PC-3 (cell line): ENCODE measurements at regions not wholly inside any gene's neighbourhood (a gene's known extent, or its start where the extent isn't known, plus 50 kb on each side); places are given as distances from the start of the nearest gene placed in this dataset.
A peak's percentile ranks its signal among the peaks of the same experiment; 100 is the strongest.

ENCODE experiments used
- ATAC-seq: fragments of 200-7000 bp; cut with Tn5 transposase; 2 replicates; pipeline ENCODE4 v1.9.1; 2020; ENCODE audit warnings: mild to moderate bottlenecking, moderate library complexity
- BruUV-seq: library from RNA; stranded (reverse); fragments of 400-500 nt; replicated peaks from 2 replicates; lab custom pipeline; 2021; lab: Mats Ljungman, UMichigan
- CTCF ChIA-PET: fragments of 300-600 bp; sonication (Branson Sonifier 250); formaldehyde crosslinking; loops from one replicate; lab custom pipeline; 2022; ENCODE audit warnings: antibody characterized with exemption; lab: Charles Lee
- POLR2A ChIA-PET: fragments of 300-600 bp; sonication (Branson Sonifier 250); formaldehyde crosslinking; loops from one replicate; lab custom pipeline; 2022; ENCODE audit warnings: antibody characterized with exemption; ENCODE audit not compliant: unreplicated experiment; lab: Charles Lee
- DNase-seq: peaks from one replicate; pipeline ENCODE4 v3.0.0-alpha.2; 2015
- H2AFZ ChIP-seq: fragments of 300-600 bp; sonication (generic); 2 replicates; pipeline ENCODE4 v1.6.0; 2016; ENCODE audit warnings: antibody characterized with exemption, low read length
- H3F3A ChIP-seq: fragments of 300-600 bp; sonication (generic); one replicate; pipeline ENCODE4 v1.6.0; 2017; ENCODE audit warnings: antibody characterized with exemption, low read length, control low read depth, mild to moderate bottlenecking; ENCODE audit not compliant: unreplicated experiment
- H3K27ac ChIP-seq: fragments of 300-600 bp; sonication (generic); 2 replicates; pipeline ENCODE4 v1.5.1; 2016; ENCODE audit warnings: mild to moderate bottlenecking, low read length
- H3K27me3 ChIP-seq: fragments of 300-600 bp; sonication (generic); 2 replicates; pipeline ENCODE4 v1.6.1; 2016; ENCODE audit warnings: low read length, mixed read lengths
- H3K36me3 ChIP-seq: fragments of 300-600 bp; sonication (generic); 2 replicates; pipeline ENCODE4 v1.6.1; 2016; ENCODE audit warnings: low read depth, mixed run types, low read length, mixed read lengths
- H3K4me1 ChIP-seq: fragments of 300-600 bp; sonication (generic); 2 replicates; pipeline ENCODE4 v1.5.1; 2016; ENCODE audit warnings: low read length; ENCODE audit not compliant: insufficient read depth
- H3K4me2 ChIP-seq: fragments of 300-600 bp; sonication (generic); 2 replicates; pipeline ENCODE4 v1.6.0; 2016; ENCODE audit warnings: low read length
- H3K4me3 ChIP-seq: fragments of 300-600 bp; sonication (generic); 2 replicates; pipeline ENCODE4 v1.5.1; 2016; ENCODE audit warnings: mild to moderate bottlenecking, low read length, mixed read lengths
- H3K79me2 ChIP-seq: fragments of 300-600 bp; sonication (generic); 2 replicates; pipeline ENCODE4 v1.6.1; 2017; ENCODE audit warnings: low read length, mixed read lengths
- H3K9ac ChIP-seq: fragments of 300-600 bp; sonication (generic); 2 replicates; pipeline ENCODE4 v1.6.0; 2016; ENCODE audit warnings: mild to moderate bottlenecking, low read length
- H3K9me2 ChIP-seq: fragments of 300-600 bp; sonication (generic); replicated peaks from 2 replicates; pipeline ENCODE4 v1.6.1; 2016; ENCODE audit warnings: mixed run types, low read length, mixed read lengths
- H3K9me3 ChIP-seq: fragments of 300-600 bp; sonication (generic); 2 replicates; pipeline ENCODE4 v1.6.1; 2016; ENCODE audit warnings: low read length, mixed read lengths
- H4K20me1 ChIP-seq: fragments of 300-600 bp; sonication (generic); 2 replicates; pipeline ENCODE4 v1.6.1; 2016; ENCODE audit warnings: low read length, mixed read lengths
- EZH2 ChIP-seq: fragments of 300-600 bp; sonication (generic); IDR thresholded peaks from one replicate; pipeline ENCODE4 v1.6.1; 2017; ENCODE audit warnings: antibody characterized with exemption, mild to moderate bottlenecking, low read length; ENCODE audit not compliant: unreplicated experiment
- EZH2phosphoT487 ChIP-seq: fragments of 300-600 bp; sonication (generic); IDR thresholded peaks from 2 replicates; pipeline ENCODE4 v1.6.1; 2018; ENCODE audit warnings: mild to moderate bottlenecking, antibody characterized with exemption, low read length, borderline replicate concordance
- intact Hi-C: fragments of 100-400 bp; cut with micrococcal nuclease; formaldehyde crosslinking; loops from 2 replicates; pipeline ENCODE4 v1.9.0; 2023
- TF ChIP-seq, protein P1 (sequence below): fragments of 300-600 bp; sonication (generic); conservative IDR thresholded peaks from 2 replicates; pipeline ENCODE4 v1.5.1; 2017; ENCODE audit warnings: antibody characterized with exemption, low read depth, mild to moderate bottlenecking, low read length

DNA sequence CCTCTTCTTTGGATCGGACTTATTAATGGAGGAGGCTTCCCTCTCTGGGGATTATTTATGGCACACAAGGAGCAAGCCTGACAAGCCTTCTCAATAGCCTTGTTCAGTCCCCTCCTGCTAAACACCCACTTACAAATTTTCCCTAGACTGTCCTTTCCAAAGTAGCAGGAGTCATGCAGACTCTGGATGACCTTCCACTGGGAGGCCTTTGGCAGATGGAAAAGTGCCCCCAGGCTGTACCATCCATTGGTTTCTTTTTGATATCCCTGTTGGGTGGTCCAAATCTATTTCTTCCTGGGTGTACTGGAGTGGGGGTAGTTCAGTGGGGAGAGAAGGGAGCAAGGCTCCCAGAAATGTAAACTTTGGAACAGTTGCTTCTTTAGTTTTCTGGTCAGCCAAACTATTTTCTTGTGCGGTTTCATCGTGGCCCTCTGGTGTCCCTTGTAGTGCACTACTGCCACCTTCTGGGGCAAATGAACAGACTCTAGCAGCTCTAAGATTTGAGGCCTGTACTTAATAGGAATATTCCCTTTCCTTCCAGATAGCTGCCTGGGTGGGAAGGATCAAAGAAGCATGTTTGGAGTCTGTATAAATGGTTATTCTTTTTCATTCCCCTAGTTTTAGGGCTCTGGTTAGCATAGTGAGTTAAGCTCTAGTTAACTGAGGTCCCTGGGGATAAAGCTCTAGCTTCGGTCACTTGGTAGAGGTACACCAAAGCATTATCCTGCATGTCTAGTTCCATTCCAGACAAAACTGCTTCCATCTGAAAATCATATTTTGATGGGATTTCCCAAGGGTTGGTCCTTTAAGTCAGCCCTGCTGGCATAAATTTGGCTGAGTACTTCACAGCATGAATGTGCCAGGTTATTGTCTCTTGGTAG lies 409.5 kb downstream of the SLC6A15 start:
- Histone ChIP-seq H3K4me3 (0 out of 2 replicates have a peak overlapping the region, but pooled peaks have one; percentile 11), H3K4me2 (peak overlapping the region; percentile 72), H3K79me2 (no peaks in the 10 kb centered on the region), H3K9me2 (no peaks in the 10 kb centered on the region), H3K36me3 (no peaks in the 10 kb centered on the region), H3K9ac (peak overlapping the region; percentile 63), H3K27me3 (no peaks in the 10 kb centered on the region), H3F3A (no peaks in the 10 kb centered on the region), H4K20me1 (no peaks in the 10 kb centered on the region), H3K9me3 (no peaks in the 10 kb centered on the region), H3K4me1 (peaks cover 23% of the 10 kb centered on the region), H2AFZ (peak overlapping the region; percentile 63), H3K27ac (peak overlapping the region; percentile 89)
- POLR2A ChIA-PET = interaction anchor here (0.7 kb wide), 1 partner anchor 1038 kb away, joined by 4 read pairs; no protein-coding TSS in a partner anchor
- DNase-seq (peak; percentile 89), ATAC-seq (peak; percentile 78)
- intact Hi-C loops = loop anchor here (1.0 to 10.0 kb wide), 5 partner anchors 678 to 1817 kb away; partner anchors contain the start of gene TMTC2
- TF ChIP-seq EZH2phosphoT487 = no peak
- TF ChIP-seq, protein P1, sequence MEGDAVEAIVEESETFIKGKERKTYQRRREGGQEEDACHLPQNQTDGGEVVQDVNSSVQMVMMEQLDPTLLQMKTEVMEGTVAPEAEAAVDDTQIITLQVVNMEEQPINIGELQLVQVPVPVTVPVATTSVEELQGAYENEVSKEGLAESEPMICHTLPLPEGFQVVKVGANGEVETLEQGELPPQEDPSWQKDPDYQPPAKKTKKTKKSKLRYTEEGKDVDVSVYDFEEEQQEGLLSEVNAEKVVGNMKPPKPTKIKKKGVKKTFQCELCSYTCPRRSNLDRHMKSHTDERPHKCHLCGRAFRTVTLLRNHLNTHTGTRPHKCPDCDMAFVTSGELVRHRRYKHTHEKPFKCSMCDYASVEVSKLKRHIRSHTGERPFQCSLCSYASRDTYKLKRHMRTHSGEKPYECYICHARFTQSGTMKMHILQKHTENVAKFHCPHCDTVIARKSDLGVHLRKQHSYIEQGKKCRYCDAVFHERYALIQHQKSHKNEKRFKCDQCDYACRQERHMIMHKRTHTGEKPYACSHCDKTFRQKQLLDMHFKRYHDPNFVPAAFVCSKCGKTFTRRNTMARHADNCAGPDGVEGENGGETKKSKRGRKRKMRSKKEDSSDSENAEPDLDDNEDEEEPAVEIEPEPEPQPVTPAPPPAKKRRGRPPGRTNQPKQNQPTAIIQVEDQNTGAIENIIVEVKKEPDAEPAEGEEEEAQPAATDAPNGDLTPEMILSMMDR = peak; percentile 90
- CTCF ChIA-PET = interaction anchor here (0.6 to 1.7 kb wide), 2 partner anchors 1241 to 1817 kb away, joined by 3 to 9 read pairs; partner anchors contain the start of gene TMTC2
- BruUV-seq = TSS peak; percentile 87

DNA sequence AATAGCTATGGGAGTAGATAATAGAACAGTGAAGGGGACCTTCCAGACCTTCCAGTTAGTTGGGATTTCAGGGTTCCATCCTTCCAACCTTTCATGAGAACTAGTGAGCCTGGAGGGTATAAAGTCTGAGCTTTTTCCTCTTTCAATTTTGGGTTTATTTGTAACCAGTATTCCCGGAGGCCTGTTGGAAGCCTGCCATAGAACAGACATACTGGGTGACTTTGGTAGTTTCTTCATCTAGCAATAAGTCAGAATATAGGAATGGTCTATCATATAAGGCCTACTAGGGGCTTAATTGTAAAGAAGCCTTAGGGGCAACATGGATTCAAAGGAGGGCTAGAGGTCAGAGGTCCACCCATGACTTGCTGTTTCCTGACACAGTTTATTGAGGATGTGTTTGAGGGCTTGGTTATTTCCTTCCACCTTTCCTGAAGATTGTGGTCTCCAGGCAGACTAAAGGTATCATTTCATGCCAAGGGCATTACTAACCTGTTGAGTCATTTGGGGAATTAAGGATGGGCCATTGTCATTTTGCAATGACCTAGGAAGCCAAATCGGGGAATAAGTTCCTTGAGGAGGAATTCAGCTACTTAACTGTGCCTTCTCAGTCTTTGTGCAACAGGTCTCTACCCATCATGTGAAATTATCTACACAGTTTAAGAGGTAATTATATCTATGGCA lies 410.3 kb downstream of the SLC6A15 start:
- DNase-seq (peak; percentile 97), ATAC-seq (peak; percentile 84)
- Histone ChIP-seq H3K9me2 (no peaks in the 10 kb centered on the region), H3K9ac (peak overlapping the region; percentile 63), H2AFZ (peak overlapping the region; percentile 63; the same call in 1 of the 2 replicates), H3K9me3 (no peaks in the 10 kb centered on the region), H3K36me3 (no peaks in the 10 kb centered on the region), H3K4me2 (peak overlapping the region; percentile 72), H3K79me2 (no peaks in the 10 kb centered on the region), H3K27ac (peak overlapping the region; percentile 89), H3K27me3 (no peaks in the 10 kb centered on the region), H4K20me1 (no peaks in the 10 kb centered on the region), H3K4me1 (peaks cover 21% of the 10 kb centered on the region), H3K4me3 (0 out of 2 replicates have a peak overlapping the region, but pooled peaks have one; percentile 11), H3F3A (no peaks in the 10 kb centered on the region)
- BruUV-seq = no TSS peak
- CTCF ChIA-PET = interaction anchor here (0.6 to 1.7 kb wide), 2 partner anchors 1112 to 1816 kb away, joined by 3 to 9 read pairs; partner anchors contain the start of gene TMTC2
- no peak for TF ChIP-seq EZH2
- TF ChIP-seq, protein P1 = no peak
- TF ChIP-seq EZH2phosphoT487 = no peak
- POLR2A ChIA-PET = interaction anchor here (0.7 kb wide), 1 partner anchor 1039 kb away, joined by 4 read pairs; no protein-coding TSS in a partner anchor
- intact Hi-C loops = loop anchor here (5.0 to 10.0 kb wide), 4 partner anchors 678 to 1500 kb away; no protein-coding TSS in a partner anchor
